IMR-90 (cell line): ENCODE measurements at regions not wholly inside any gene's neighbourhood (a gene's known extent, or its start where the extent isn't known, plus 50 kb on each side); places are given as distances from the start of the nearest gene placed in this dataset.

ENCODE experiments used
- FOS ChIP-seq: fragments of 150-350 bp; IDR thresholded peaks from 2 replicates; pipeline ENCODE4 v1.6.1; 2016; ENCODE audit warnings: low read depth, low read length
- NFE2L2 ChIP-seq: fragments of 150-350 bp; IDR thresholded peaks from 2 replicates; pipeline ENCODE4 v1.6.1; 2016; ENCODE audit warnings: low read depth, mild to moderate bottlenecking, low read length
- POLR2A ChIP-seq: IDR thresholded peaks from 2 replicates; pipeline ENCODE4 v1.6.1; 2012; ENCODE audit warnings: mild to moderate bottlenecking, low read depth, low read length
- TF ChIP-seq, protein P1 (sequence below): fragments of 150-350 bp; IDR thresholded peaks from 2 replicates; pipeline ENCODE4 v1.6.1; 2017; ENCODE audit warnings: mild to moderate bottlenecking, antibody characterized with exemption, low read length, low read depth

GRCh38 chr5:39519079-39519478, 94.3 kb upstream of the DAB2 start:
- TF ChIP-seq FOS (no peak), NFE2L2 (no peak), POLR2A (no peak)
- TF ChIP-seq, protein P1, sequence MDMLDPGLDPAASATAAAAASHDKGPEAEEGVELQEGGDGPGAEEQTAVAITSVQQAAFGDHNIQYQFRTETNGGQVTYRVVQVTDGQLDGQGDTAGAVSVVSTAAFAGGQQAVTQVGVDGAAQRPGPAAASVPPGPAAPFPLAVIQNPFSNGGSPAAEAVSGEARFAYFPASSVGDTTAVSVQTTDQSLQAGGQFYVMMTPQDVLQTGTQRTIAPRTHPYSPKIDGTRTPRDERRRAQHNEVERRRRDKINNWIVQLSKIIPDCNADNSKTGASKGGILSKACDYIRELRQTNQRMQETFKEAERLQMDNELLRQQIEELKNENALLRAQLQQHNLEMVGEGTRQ = no peak
